HFF-Myc (cell line): ENCODE measurements at regions not wholly inside any gene's neighbourhood (a gene's known extent, or its start where the extent isn't known, plus 50 kb on each side); places are given as distances from the start of the nearest gene placed in this dataset.

ENCODE experiments used
- DNase-seq: peaks from one replicate; pipeline ENCODE4 v3.0.0-alpha.2; 2011; ENCODE audit warnings: low read depth; ENCODE audit errors: extremely low read depth
- H3K4me3 ChIP-seq: replicated peaks from 2 replicates; pipeline ENCODE4 v1.5.1; 2011; ENCODE audit warnings: low read depth, mild to moderate bottlenecking, control low read depth, low read length
- TF ChIP-seq, protein P1 (sequence below): IDR thresholded peaks from 2 replicates; pipeline ENCODE4 v1.5.1; 2012; ENCODE audit warnings: mild to moderate bottlenecking, low read depth, low read length, control low read depth; ENCODE audit errors: missing control alignments

- no peak overlapping the region for H3K4me3 ChIP-seq
- TF ChIP-seq, protein P1, sequence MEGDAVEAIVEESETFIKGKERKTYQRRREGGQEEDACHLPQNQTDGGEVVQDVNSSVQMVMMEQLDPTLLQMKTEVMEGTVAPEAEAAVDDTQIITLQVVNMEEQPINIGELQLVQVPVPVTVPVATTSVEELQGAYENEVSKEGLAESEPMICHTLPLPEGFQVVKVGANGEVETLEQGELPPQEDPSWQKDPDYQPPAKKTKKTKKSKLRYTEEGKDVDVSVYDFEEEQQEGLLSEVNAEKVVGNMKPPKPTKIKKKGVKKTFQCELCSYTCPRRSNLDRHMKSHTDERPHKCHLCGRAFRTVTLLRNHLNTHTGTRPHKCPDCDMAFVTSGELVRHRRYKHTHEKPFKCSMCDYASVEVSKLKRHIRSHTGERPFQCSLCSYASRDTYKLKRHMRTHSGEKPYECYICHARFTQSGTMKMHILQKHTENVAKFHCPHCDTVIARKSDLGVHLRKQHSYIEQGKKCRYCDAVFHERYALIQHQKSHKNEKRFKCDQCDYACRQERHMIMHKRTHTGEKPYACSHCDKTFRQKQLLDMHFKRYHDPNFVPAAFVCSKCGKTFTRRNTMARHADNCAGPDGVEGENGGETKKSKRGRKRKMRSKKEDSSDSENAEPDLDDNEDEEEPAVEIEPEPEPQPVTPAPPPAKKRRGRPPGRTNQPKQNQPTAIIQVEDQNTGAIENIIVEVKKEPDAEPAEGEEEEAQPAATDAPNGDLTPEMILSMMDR, result no peak
- no peak for DNase-seq
Observed at GRCh38 chr11:15737320-15737719, 619.0 kb downstream of the SOX6 start.

DNA sequence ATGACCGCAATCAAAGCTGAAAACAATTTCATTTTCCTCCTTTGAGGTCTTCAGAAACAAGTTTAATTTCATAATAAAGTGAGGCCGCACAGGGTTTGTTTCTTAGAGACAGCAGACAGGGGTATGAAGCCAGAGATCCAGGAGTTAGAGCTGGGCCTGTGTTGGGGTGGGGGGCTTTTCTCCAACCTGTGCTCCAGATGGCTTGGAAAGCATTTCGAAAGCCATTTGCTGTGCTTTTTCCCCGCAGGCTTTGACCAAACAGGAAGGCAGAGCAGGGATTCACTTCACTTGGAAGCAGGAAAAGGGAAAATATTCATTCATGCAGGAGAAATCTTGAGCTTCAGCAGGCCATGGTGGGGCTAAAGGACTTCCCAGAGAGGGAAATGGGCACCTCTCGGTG lies 617.4 kb downstream of the SOX6 start:
- no peak for DNase-seq
- TF ChIP-seq, protein P1, result no peak
- no peak overlapping the region for H3K4me3 ChIP-seq

DNA sequence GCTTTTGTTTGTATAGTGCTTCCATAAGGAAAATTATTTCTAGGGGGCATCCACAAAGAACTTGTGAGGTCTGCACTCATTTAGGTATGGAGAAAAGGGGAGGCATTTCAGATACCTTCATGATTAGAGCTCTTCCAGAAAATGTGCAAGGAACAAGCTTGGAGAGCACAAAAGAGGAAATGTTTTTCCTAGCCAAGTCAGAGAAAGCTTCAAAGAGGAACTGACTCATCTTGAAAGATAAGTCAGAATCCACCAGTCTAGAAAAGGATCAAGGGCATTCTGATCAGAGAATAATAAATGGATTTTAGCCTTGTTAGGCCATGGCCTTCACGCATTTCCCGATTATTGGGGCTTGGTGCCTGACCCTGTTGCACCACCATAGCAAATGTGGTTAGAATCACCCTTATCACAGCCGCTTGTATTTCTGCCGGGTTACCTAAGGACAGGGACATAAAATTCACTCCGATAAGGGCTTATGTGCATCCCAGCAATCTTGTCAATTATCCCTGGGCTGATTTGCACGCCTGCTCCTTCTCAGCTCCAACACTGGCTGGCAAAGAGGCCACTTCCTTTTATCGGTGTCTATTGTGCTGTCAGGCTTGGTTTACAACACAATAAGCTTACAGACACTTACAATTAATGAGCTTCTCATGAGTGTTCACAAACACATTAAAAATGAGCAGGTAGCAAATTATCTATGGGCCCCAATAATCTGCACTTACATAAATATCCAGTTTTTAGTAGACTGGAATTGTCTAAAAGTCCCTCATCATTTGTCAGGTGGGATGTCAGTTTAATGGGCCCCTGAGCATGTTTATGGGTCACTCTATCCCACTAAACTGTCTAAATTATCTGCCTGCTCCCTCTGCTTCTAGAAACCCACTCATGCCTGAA lies 613.5 kb downstream of the SOX6 start:
- no peak overlapping the region for H3K4me3 ChIP-seq
- TF ChIP-seq, protein P1, result no peak
- no peak for DNase-seq

GRCh38 chr11:15744693-15745092 lies 611.7 kb downstream of the SOX6 start:
- no peak for DNase-seq
- TF ChIP-seq, protein P1, result no peak
- no peak overlapping the region for H3K4me3 ChIP-seq

GRCh38 chr11:15745266-15745665 lies 611.1 kb downstream of the SOX6 start:
- H3K4me3 ChIP-seq, result no peak overlapping the region
- TF ChIP-seq, protein P1, result no peak
- DNase-seq, result no peak

- TF ChIP-seq, protein P1, result no peak
- H3K4me3 ChIP-seq, result no peak overlapping the region
- no peak for DNase-seq
Observed at GRCh38 chr11:15747671-15748070, 608.7 kb downstream of the SOX6 start.
